Endodermal cell (in vitro differentiated cells): ENCODE measurements at regions not wholly inside any gene's neighbourhood (a gene's known extent, or its start where the extent isn't known, plus 50 kb on each side); places are given as distances from the start of the nearest gene placed in this dataset.

ENCODE experiments used
- DNase-seq: peaks from one replicate; pipeline ENCODE4 v3.0.0-alpha.2; 2017
- H3K27ac ChIP-seq: 2 replicates; pipeline ENCODE4 v1.5.1; 2013; ENCODE audit warnings: mild to moderate bottlenecking, low read depth, low read length, moderate library complexity
- H3K27me3 ChIP-seq: 2 replicates; pipeline ENCODE4 v1.6.1; 2013; ENCODE audit warnings: mild to moderate bottlenecking, low read length, moderate library complexity; ENCODE audit not compliant: insufficient read depth, control insufficient read depth, poor library complexity, severe bottlenecking
- H3K36me3 ChIP-seq: 2 replicates; pipeline ENCODE4 v1.7.0; 2013; ENCODE audit warnings: mild to moderate bottlenecking, low read length, moderate library complexity; ENCODE audit not compliant: control insufficient read depth, insufficient read depth
- H3K4me1 ChIP-seq: one replicate; pipeline ENCODE4 v1.7.0; 2013; ENCODE audit warnings: low read length; ENCODE audit not compliant: control insufficient read depth, insufficient read depth
- H3K4me3 ChIP-seq: 2 replicates; pipeline ENCODE4 v1.5.1; 2013; ENCODE audit warnings: mild to moderate bottlenecking, low read length, moderate library complexity
- H3K9ac ChIP-seq: 2 replicates; pipeline ENCODE4 v1.6.1; 2013; ENCODE audit warnings: mild to moderate bottlenecking, low read length, moderate library complexity; ENCODE audit not compliant: poor library complexity, severe bottlenecking; ENCODE audit errors: extremely low read depth
- H3K9me3 ChIP-seq: 2 replicates; pipeline ENCODE4 v1.6.1; 2013; ENCODE audit warnings: mild to moderate bottlenecking, low read length, moderate library complexity; ENCODE audit not compliant: control insufficient read depth
- H3K27ac Mint-ChIP-seq: 2 replicates; pipeline ENCODE4 v1.8.0; 2020; ENCODE audit warnings: mixed read lengths
- H3K27me3 Mint-ChIP-seq: 2 replicates; pipeline ENCODE4 v1.8.0; 2021; ENCODE audit warnings: mild to moderate bottlenecking, mixed read lengths; ENCODE audit not compliant: insufficient read depth
- H3K36me3 Mint-ChIP-seq: 2 replicates; pipeline ENCODE4 v1.8.0; 2020; ENCODE audit warnings: low read depth, mixed read lengths
- H3K4me1 Mint-ChIP-seq: 2 replicates; pipeline ENCODE4 v1.8.0; 2020; ENCODE audit warnings: mixed read lengths
- H3K4me3 Mint-ChIP-seq: 2 replicates; pipeline ENCODE4 v1.8.0; 2020; ENCODE audit warnings: mild to moderate bottlenecking, moderate library complexity, mixed read lengths
- H3K9me3 Mint-ChIP-seq: 2 replicates; pipeline ENCODE4 v1.8.0; 2020; ENCODE audit warnings: mild to moderate bottlenecking, mixed read lengths
- CTCF ChIP-seq: fragments of 200-600 bp; sonication (generic); conservative IDR thresholded peaks from 2 replicates; pipeline ENCODE4 v1.5.0; 2021; ENCODE audit warnings: antibody characterized with exemption, mild to moderate bottlenecking
- WGBS, 2 experiments: methylation state at CpG; one replicate each; pipeline versions ENCODE4 v1.1.5 to v1.1.7; 2013; ENCODE audit warnings: missing lambda C conversion rate in 2 of 2, mixed read lengths in 1 of 2; ENCODE audit not compliant: insufficient coverage in 1 of 2, insufficient read length in 1 of 2; 5-methylcytosine and 5-hydroxymethylcytosine counted together

- Mint-ChIP-seq H3K9me3 (no peaks in the 10 kb centered on the region), H3K36me3 (no peaks in the 10 kb centered on the region), H3K4me3 (no peak overlapping the region), H3K27me3 (no peaks in the 10 kb centered on the region), H3K4me1 (peaks cover 1% of the 10 kb centered on the region), H3K27ac (no peak overlapping the region)
- Histone ChIP-seq H3K36me3 (no peaks in the 10 kb centered on the region), H3K4me1 (no peaks in the 10 kb centered on the region), H3K4me3 (no peak overlapping the region), H3K9me3 (peaks cover 10% of the 10 kb centered on the region), H3K27me3 (no peaks in the 10 kb centered on the region), H3K27ac (no peak overlapping the region), H3K9ac (no peak overlapping the region)
- no peak for DNase-seq
- TF ChIP-seq CTCF = no peak
Measured at GRCh38 chr2:122575076-122575475, 819.6 kb downstream of the TSN start.

DNA sequence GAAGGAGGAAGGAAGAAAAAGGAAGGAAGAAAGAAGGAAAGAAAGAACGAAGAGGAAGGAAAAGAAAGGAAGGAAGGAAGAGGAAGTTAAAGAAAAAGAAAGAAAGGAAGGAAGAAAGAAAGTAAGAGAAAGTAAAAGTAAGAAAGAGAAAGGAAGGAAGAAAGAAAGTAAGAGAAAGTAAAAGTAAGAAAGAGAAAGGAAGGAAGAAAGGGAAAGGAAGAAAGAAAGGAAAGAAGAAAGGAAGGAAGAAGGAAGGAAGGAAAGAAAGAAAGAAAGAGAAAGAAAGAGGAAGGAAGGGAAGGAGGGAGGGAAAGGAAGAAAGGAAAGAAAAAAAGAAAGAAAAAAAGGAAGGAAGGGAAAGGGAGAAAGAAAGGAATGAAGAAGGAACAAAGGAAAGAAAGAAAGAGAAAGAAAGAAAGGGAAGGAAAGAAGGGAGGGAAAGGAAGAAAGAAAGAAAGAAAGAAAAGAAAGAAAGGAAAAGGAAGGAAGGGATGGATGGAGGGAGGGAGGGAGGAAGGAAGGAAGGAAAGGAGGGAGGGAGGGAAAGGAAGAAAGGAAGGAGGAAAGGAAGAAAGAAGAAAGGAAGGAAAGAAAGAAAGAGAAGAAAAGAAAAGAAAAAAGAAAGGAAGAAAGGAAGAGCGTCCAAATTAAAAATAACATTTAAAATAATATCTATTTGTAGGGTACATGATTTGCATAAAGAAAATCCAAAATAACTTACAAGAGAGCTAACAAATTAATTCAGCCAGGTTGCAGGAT, 827.9 kb downstream of the TSN start:
- H3K36me3 Mint-ChIP-seq = no peaks in the 10 kb centered on the region

GRCh38 chr2:122590524-122590923, 835.1 kb downstream of the TSN start:
- TF ChIP-seq CTCF = no peak
- 92 to 100% methylated on average over 3 of the region's 3 CpGs for WGBS, 2 experiments
- Mint-ChIP-seq H3K27ac (no peak overlapping the region), H3K36me3 (no peaks in the 10 kb centered on the region), H3K4me1 (no peaks in the 10 kb centered on the region), H3K9me3 (peaks cover 3% of the 10 kb centered on the region), H3K4me3 (no peak overlapping the region), H3K27me3 (no peaks in the 10 kb centered on the region)
- Histone ChIP-seq H3K4me3 (no peak overlapping the region), H3K36me3 (no peaks in the 10 kb centered on the region), H3K27me3 (no peaks in the 10 kb centered on the region), H3K4me1 (no peaks in the 10 kb centered on the region), H3K9ac (no peak overlapping the region), H3K9me3 (no peaks in the 10 kb centered on the region), H3K27ac (no peak overlapping the region)
- DNase-seq = no peak

More for the DNA sequence above, 827.9 kb downstream of the TSN start:
- no peaks in the 10 kb centered on the region for H3K9me3 Mint-ChIP-seq
- WGBS, 2 experiments = 89 to 96% methylated on average over 1 of the region's 2 CpGs
- no peaks in the 10 kb centered on the region for H3K27me3 ChIP-seq
- H3K9me3 ChIP-seq = no peaks in the 10 kb centered on the region
- H3K9ac ChIP-seq = no peak overlapping the region
- no peak overlapping the region for H3K4me3 Mint-ChIP-seq
- H3K4me1 Mint-ChIP-seq = no peaks in the 10 kb centered on the region
- H3K36me3 ChIP-seq = no peaks in the 10 kb centered on the region
- H3K27me3 Mint-ChIP-seq = no peaks in the 10 kb centered on the region
- no peak overlapping the region for H3K4me3 ChIP-seq
- DNase-seq = no peak
- H3K4me1 ChIP-seq = no peaks in the 10 kb centered on the region
- no peak overlapping the region for H3K27ac ChIP-seq
- TF ChIP-seq CTCF = no peak
- no peak overlapping the region for H3K27ac Mint-ChIP-seq
